ENCODE measurements at regions not wholly inside any gene's neighbourhood (a gene's known extent, or its start where the extent isn't known, plus 50 kb on each side); places are given as distances from the start of the nearest gene placed in this dataset.

- Histone ChIP-seq H3K27me3 (ENCODE audit: insufficient read depth, low read length) (no peaks in the 10 kb centered on the region), H3K9me3 (ENCODE audit: control insufficient read depth in 1 of 2, insufficient read depth in 1 of 2, low read depth in 1 of 2, low read length in 2 of 2) (no peaks in the 10 kb centered on the region), H4K20me1 (ENCODE audit: insufficient read depth) (no peaks in the 10 kb centered on the region), H3K4me3 (replicated peaks in 1 of 2; ENCODE audit: low read depth in 1 of 2, low read length in 2 of 2) (no peak overlapping the region), H3K4me1 (ENCODE audit: control insufficient read depth in 1 of 2, insufficient read depth in 2 of 2, low read length in 2 of 2) (no peaks in the 10 kb centered on the region), H3K4me2 (ENCODE audit: low read length) (no peak overlapping the region), H3K27ac (ENCODE audit: low read depth, low read length) (no peak overlapping the region), H2AFZ (ENCODE audit: low read depth, low read length, poor library complexity, severe bottlenecking) (no peak overlapping the region), H3K79me2 (ENCODE audit: insufficient read depth, low read length) (no peaks in the 10 kb centered on the region), H3K36me3 (ENCODE audit: control insufficient read depth in 1 of 2, insufficient read depth in 2 of 2, low read length in 2 of 2) (no peaks in the 10 kb centered on the region), H3K9me2 (ENCODE audit: insufficient read depth) (no peaks in the 10 kb centered on the region), H3K9ac (ENCODE audit: low read length) (no peak overlapping the region)
- ATAC-seq = no peak
- intact Hi-C loops (cut with micrococcal nuclease) = loop anchor here (10.0 kb wide), 1 partner anchor 450 kb away; no protein-coding TSS in a partner anchor
- no peak for DNase-seq (ENCODE audit: low read depth, low spot score)
- ChIA-PET CTCF (no interaction called here), POLR2A (no interaction called here), RAD21 (ENCODE audit: low non-redundant PET in 1 of 2, low total read pairs in 2 of 2, uncharacterized antibody in 2 of 2, unreplicated experiment in 2 of 2) (no interaction called here)
- TF ChIP-seq EZH2 (IDR thresholded peaks at IDR 0.05) = no peak
- no peak for TF ChIP-seq RAD21 (IDR thresholded peaks at IDR 0.05; ENCODE audit: low read depth)
- no peak for TF ChIP-seq EGR1 (IDR thresholded peaks at IDR 0.05; ENCODE audit: low read depth)
- TF ChIP-seq SRF (IDR thresholded peaks at IDR 0.05; ENCODE audit: low read depth) = no peak
- no peak for TF ChIP-seq CEBPB (IDR thresholded peaks at IDR 0.05; ENCODE audit: low read depth)
- TF ChIP-seq POLR2A (IDR thresholded peaks at IDR 0.05; ENCODE audit: borderline replicate concordance, extremely low read depth, insufficient read depth, insufficient read length) = no peak
- TF ChIP-seq YY1 (IDR thresholded peaks at IDR 0.05; ENCODE audit: extremely low read depth, insufficient replicate concordance, low read depth, low read length) = no peak
- TF ChIP-seq ATF3 (IDR thresholded peaks at IDR 0.05) = no peak
- no peak for TF ChIP-seq TCF7L2 (IDR thresholded peaks at IDR 0.05; ENCODE audit: borderline replicate concordance, extremely low read depth, insufficient read depth, insufficient read length)
- no peak for TF ChIP-seq POLR2AphosphoS5 (IDR thresholded peaks at IDR 0.05; ENCODE audit: low read depth, low read length)
- TF ChIP-seq ELF1 (IDR thresholded peaks at IDR 0.05; ENCODE audit: borderline replicate concordance, low read depth) = no peak
- no peak for TF ChIP-seq ZBTB33 (IDR thresholded peaks at IDR 0.05; ENCODE audit: extremely low read depth, insufficient replicate concordance, low read length)
- TF ChIP-seq MAX (IDR thresholded peaks at IDR 0.05) = no peak
- TF ChIP-seq CBX3 (IDR thresholded peaks at IDR 0.05; ENCODE audit: low read depth) = no peak
- no TSS peak for BruUV-seq (replicated peaks)
These were observed 1389.9 kb downstream of the ARAP2 start for GRCh38 chr4:34854451-34854850.

All from HCT116 (cell line).